GM12878 (cell line): ENCODE measurements at regions not wholly inside any gene's neighbourhood (a gene's known extent, or its start where the extent isn't known, plus 50 kb on each side); places are given as distances from the start of the nearest gene placed in this dataset.

ENCODE experiments used
- CEBPB ChIP-seq, 2 experiments: fragments of 150-350 bp in 1 of 2; IDR thresholded peaks; 2 replicates each; pipeline ENCODE4 v1.6.1; 2012 to 2014; ENCODE audit warnings: low read depth in 2 of 2, low read length in 2 of 2, borderline replicate concordance in 1 of 2, inconsistent platforms in 1 of 2
- CREM ChIP-seq: IDR thresholded peaks from 2 replicates; pipeline ENCODE4 v1.6.1; 2014; ENCODE audit warnings: antibody characterized with exemption, low read depth
- E2F4 ChIP-seq: IDR thresholded peaks from 2 replicates; pipeline ENCODE4 v1.6.1; 2012; ENCODE audit warnings: low read depth, low read length, improper control_type of control experiment
- EZH2 ChIP-seq: IDR thresholded peaks from 2 replicates; pipeline ENCODE4 v1.6.1; 2012; ENCODE audit warnings: low read depth, mild to moderate bottlenecking, control low read depth, inconsistent platforms, low read length, borderline replicate concordance; ENCODE audit not compliant: control insufficient read depth
- FOS ChIP-seq: IDR thresholded peaks from 3 replicates; pipeline ENCODE4 v1.6.1; 2011; ENCODE audit warnings: borderline replicate concordance; ENCODE audit not compliant: insufficient read length; ENCODE audit errors: extremely low read depth
- JUND ChIP-seq: IDR thresholded peaks from 2 replicates; pipeline ENCODE4 v1.6.1; 2012; ENCODE audit warnings: low read depth, mild to moderate bottlenecking, low read length, improper control_type of control experiment, moderate library complexity
- MTA3 ChIP-seq: IDR thresholded peaks from 2 replicates; pipeline ENCODE4 v1.6.1; 2012; ENCODE audit warnings: low read length, inconsistent platforms, borderline replicate concordance
- NR2C2 ChIP-seq: IDR thresholded peaks from 2 replicates; pipeline ENCODE4 v1.6.1; 2011; ENCODE audit warnings: borderline replicate concordance, low read depth; ENCODE audit not compliant: control insufficient read depth, insufficient read length
- POLR2A ChIP-seq: IDR thresholded peaks from 2 replicates; pipeline ENCODE4 v1.6.1; 2011; ENCODE audit warnings: low read depth, mild to moderate bottlenecking, low read length
- SMARCA5 ChIP-seq: fragments of 450-650 bp; IDR thresholded peaks from 2 replicates; pipeline ENCODE4 v1.6.1; 2017; ENCODE audit warnings: mild to moderate bottlenecking
- ZBTB33 ChIP-seq: fragments of 450-650 bp; IDR thresholded peaks from 2 replicates; pipeline ENCODE4 v1.6.1; 2017; ENCODE audit warnings: mild to moderate bottlenecking
- TF ChIP-seq, protein P1 (sequence below), 3 experiments: IDR thresholded peaks in 2 of 3; conservative IDR thresholded peaks in 1 of 3; 2 replicates each; pipeline ENCODE4 v1.5.1; 2011; ENCODE audit warnings: low read depth in 3 of 3, low read length in 3 of 3, mild to moderate bottlenecking in 3 of 3, control low read depth in 2 of 3, moderate library complexity in 2 of 3, inconsistent platforms in 1 of 3, mixed read lengths in 1 of 3; ENCODE audit not compliant: control insufficient read depth in 2 of 3, insufficient read depth in 1 of 3; ENCODE audit errors: extremely low read depth in 1 of 3
- TF ChIP-seq, protein P2 (sequence below): fragments of 450-650 bp; IDR thresholded peaks from 2 replicates; pipeline ENCODE4 v1.6.1; 2017; ENCODE audit warnings: mild to moderate bottlenecking, low read depth, inconsistent platforms; ENCODE audit not compliant: poor library complexity, severe bottlenecking

DNA sequence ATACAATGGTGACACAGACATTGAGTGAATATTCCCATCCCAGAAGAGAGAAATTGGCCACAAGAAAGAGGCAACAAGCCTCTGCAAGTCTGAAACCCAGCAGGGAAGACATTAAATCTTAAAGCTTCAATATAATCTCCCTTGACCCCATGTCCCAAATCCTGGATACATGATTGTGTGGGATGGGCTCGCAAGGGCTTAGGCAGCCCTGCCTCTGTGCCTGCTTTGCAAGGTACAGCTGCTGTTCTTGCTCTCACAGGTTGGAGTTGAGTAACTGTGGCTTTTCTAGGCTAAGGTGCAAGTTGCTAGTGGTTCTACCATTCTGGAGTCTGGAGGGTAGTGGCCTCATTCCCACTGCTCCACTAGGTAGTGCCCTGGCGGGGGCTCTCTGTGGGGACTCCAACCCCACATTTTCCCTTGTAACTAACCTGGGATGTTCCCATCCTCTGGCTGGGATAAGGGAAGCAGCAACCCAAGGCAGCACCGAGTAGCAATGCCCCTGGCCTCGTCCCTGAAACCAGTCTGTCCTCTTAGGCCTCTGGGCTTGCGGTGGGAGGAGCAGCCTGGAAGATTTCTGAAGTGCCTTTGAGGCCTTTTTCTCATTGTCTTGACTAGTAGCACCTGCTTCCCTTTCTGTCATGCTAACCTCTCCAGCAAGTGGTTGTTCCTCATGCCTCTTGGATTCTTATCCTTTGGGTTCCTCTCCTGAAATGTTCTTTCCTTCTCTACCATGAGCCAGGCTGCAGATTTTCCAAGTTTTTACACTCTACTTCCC lies 90.0 kb downstream of the FAM174B start:
- TF ChIP-seq CEBPB (IDR thresholded peaks at IDR 0.05; ENCODE audit: borderline replicate concordance in 1 of 2, low read depth in 2 of 2, low read length in 2 of 2) = no peak
- TF ChIP-seq NR2C2 = no peak
- TF ChIP-seq EZH2 = no peak
- TF ChIP-seq JUND = no peak
- TF ChIP-seq E2F4 = no peak
- TF ChIP-seq, protein P1, sequence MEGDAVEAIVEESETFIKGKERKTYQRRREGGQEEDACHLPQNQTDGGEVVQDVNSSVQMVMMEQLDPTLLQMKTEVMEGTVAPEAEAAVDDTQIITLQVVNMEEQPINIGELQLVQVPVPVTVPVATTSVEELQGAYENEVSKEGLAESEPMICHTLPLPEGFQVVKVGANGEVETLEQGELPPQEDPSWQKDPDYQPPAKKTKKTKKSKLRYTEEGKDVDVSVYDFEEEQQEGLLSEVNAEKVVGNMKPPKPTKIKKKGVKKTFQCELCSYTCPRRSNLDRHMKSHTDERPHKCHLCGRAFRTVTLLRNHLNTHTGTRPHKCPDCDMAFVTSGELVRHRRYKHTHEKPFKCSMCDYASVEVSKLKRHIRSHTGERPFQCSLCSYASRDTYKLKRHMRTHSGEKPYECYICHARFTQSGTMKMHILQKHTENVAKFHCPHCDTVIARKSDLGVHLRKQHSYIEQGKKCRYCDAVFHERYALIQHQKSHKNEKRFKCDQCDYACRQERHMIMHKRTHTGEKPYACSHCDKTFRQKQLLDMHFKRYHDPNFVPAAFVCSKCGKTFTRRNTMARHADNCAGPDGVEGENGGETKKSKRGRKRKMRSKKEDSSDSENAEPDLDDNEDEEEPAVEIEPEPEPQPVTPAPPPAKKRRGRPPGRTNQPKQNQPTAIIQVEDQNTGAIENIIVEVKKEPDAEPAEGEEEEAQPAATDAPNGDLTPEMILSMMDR (IDR thresholded peaks at IDR 0.05 in 2 of 3, conservative IDR thresholded peaks at IDR 0.05 in 1 of 3; ENCODE audit: control insufficient read depth in 2 of 3, extremely low read depth in 1 of 3, insufficient read depth in 1 of 3, low read depth in 3 of 3, low read length in 3 of 3) = no peak
- no peak for TF ChIP-seq FOS
- no peak for TF ChIP-seq CREM
- TF ChIP-seq POLR2A = no peak
- TF ChIP-seq MTA3 = no peak
- no peak for TF ChIP-seq SMARCA5
- TF ChIP-seq, protein P2, sequence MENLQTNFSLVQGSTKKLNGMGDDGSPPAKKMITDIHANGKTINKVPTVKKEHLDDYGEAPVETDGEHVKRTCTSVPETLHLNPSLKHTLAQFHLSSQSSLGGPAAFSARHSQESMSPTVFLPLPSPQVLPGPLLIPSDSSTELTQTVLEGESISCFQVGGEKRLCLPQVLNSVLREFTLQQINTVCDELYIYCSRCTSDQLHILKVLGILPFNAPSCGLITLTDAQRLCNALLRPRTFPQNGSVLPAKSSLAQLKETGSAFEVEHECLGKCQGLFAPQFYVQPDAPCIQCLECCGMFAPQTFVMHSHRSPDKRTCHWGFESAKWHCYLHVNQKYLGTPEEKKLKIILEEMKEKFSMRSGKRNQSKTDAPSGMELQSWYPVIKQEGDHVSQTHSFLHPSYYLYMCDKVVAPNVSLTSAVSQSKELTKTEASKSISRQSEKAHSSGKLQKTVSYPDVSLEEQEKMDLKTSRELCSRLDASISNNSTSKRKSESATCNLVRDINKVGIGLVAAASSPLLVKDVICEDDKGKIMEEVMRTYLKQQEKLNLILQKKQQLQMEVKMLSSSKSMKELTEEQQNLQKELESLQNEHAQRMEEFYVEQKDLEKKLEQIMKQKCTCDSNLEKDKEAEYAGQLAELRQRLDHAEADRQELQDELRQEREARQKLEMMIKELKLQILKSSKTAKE = no peak
- no peak for TF ChIP-seq ZBTB33
